GM10266 (cell line): ENCODE measurements at regions not wholly inside any gene's neighbourhood (a gene's known extent, or its start where the extent isn't known, plus 50 kb on each side); places are given as distances from the start of the nearest gene placed in this dataset.

ENCODE experiments used
- DNase-seq: peaks from one replicate; pipeline ENCODE4 v3.0.0; 2012; ENCODE audit errors: extremely low spot score
- CTCF ChIP-seq: IDR thresholded peaks from 2 replicates; pipeline ENCODE4 v1.5.1; 2012; ENCODE audit warnings: mild to moderate bottlenecking, low read depth; ENCODE audit not compliant: control insufficient read depth, insufficient read depth; ENCODE audit errors: missing control alignments

GRCh38 chr11:71197096-71197495, 55.3 kb downstream of the SHANK2 start:
- no peak for TF ChIP-seq CTCF
- no peak for DNase-seq

GRCh38 chr11:71194710-71195109, 57.7 kb downstream of the SHANK2 start:
- no peak for DNase-seq
- TF ChIP-seq CTCF, result no peak

GRCh38 chr11:71193431-71193830, 58.9 kb downstream of the SHANK2 start:
- DNase-seq, result no peak
- no peak for TF ChIP-seq CTCF

- no peak for DNase-seq
- TF ChIP-seq CTCF, result no peak
Measured at GRCh38 chr11:71192629-71193028, 59.7 kb downstream of the SHANK2 start.

- no peak for TF ChIP-seq CTCF
- no peak for DNase-seq
Measured at GRCh38 chr11:71191201-71191600, 61.2 kb downstream of the SHANK2 start.

- no peak for TF ChIP-seq CTCF
- DNase-seq, result no peak
Measured at GRCh38 chr11:71190551-71190950, 61.8 kb downstream of the SHANK2 start.

GRCh38 chr11:71189768-71190315, 62.5 kb downstream of the SHANK2 start:
- no peak for TF ChIP-seq CTCF
- DNase-seq, result no peak
